ENCODE measurements at regions not wholly inside any gene's neighbourhood (a gene's known extent, or its start where the extent isn't known, plus 50 kb on each side); places are given as distances from the start of the nearest gene placed in this dataset.

GRCh38 chr12:127809275-127809674, 457.7 kb upstream of the TMEM132C start:
- Histone ChIP-seq H3K36me3 (ENCODE audit: control insufficient read depth in 2 of 2, insufficient read depth in 2 of 2, low read length in 1 of 2) (no peaks in the 10 kb centered on the region), H3K4me1 (ENCODE audit: control insufficient read depth, insufficient read depth, low read length) (no peaks in the 10 kb centered on the region), H3K4me3 (no peak overlapping the region), H4K20me1 (ENCODE audit: control insufficient read depth, insufficient read depth) (no peaks in the 10 kb centered on the region), H3K4me2 (ENCODE audit: control insufficient read depth, insufficient read depth) (no peak overlapping the region), H3K79me2 (ENCODE audit: control insufficient read depth, insufficient read depth, low read length) (no peaks in the 10 kb centered on the region), H3K27me3 (replicated peaks in 1 of 2; ENCODE audit: control insufficient read depth in 2 of 2, insufficient read depth in 2 of 2, low read length in 1 of 2) (no peaks in the 10 kb centered on the region), H3K9ac (ENCODE audit: control insufficient read depth, insufficient read depth, low read length) (no peak overlapping the region), H3K27ac (ENCODE audit: control insufficient read depth, insufficient read depth) (no peak overlapping the region), H2AFZ (ENCODE audit: control insufficient read depth, low read depth, low read length) (no peak overlapping the region), H3K9me3 (replicated peaks; ENCODE audit: control insufficient read depth, insufficient read depth, low read length) (no peaks in the 10 kb centered on the region; the same call in 2 of the 3 replicates)
- no peak for FAIRE-seq
- CTCF ChIA-PET: interaction anchor here (0.7 kb wide), 1 partner anchor 200 kb away, joined by 3 read pairs; no protein-coding TSS in a partner anchor
- POLR2A ChIA-PET: no interaction called here
- in situ Hi-C loops (cut with MboI) (no loop called here), intact Hi-C loops (cut with micrococcal nuclease; ENCODE audit: unreplicated experiment) (no loop called here)
- SMC1A ChIA-PET (ENCODE audit: uncharacterized antibody, unreplicated experiment): no interaction called here
- 47% methylated on average over 1 of the region's 1 CpG for WGBS (ENCODE audit: insufficient coverage, insufficient replicate concordance, low lambda C conversion rate, missing lambda C conversion rate)
- ATAC-seq: no peak
- no peak for DNase-seq (ENCODE audit: low read depth, low spot score)
- no TSS peak for BruUV-seq (replicated peaks)
- TF ChIP-seq HSF1 (IDR thresholded peaks at IDR 0.05; ENCODE audit: low read depth, low read length) (no peak), MXI1 (IDR thresholded peaks at IDR 0.05; ENCODE audit: low read depth, low read length) (no peak), RFX5 (IDR thresholded peaks at IDR 0.05; ENCODE audit: low read depth, low read length) (no peak), SREBF2 (IDR thresholded peaks at IDR 0.05; ENCODE audit: low read length) (no peak), CTCF (IDR thresholded peaks at IDR 0.05 in 2 of 3, conservative IDR thresholded peaks at IDR 0.05 in 1 of 3; ENCODE audit: control insufficient read depth in 2 of 3, extremely low read depth in 1 of 3, insufficient read depth in 1 of 3, low read depth in 3 of 3, low read length in 3 of 3) (no peak), ELK1 (IDR thresholded peaks at IDR 0.05; ENCODE audit: low read depth, low read length) (no peak), KDM1A (IDR thresholded peaks at IDR 0.05; ENCODE audit: borderline replicate concordance) (no peak)
- RAD21 ChIA-PET (ENCODE audit: unreplicated experiment): no interaction called here
